ENCODE measurements at regions not wholly inside any gene's neighbourhood (a gene's known extent, or its start where the extent isn't known, plus 50 kb on each side); places are given as distances from the start of the nearest gene placed in this dataset.

GRCh38 chr7:25383402-25383801, 155.1 kb upstream of the NPVF start:
- DNase-seq (ENCODE audit: insufficient read length, low spot score), result no peak
- TF ChIP-seq CTCF (IDR thresholded peaks at IDR 0.05; ENCODE audit: insufficient read depth, missing control alignments), result no peak
- no peak for FAIRE-seq

GRCh38 chr7:25384788-25385505, 156.7 kb upstream of the NPVF start:
- TF ChIP-seq CTCF (IDR thresholded peaks at IDR 0.05; ENCODE audit: insufficient read depth, missing control alignments), result no peak

GRCh38 chr7:25385506-25386136, 157.3 kb upstream of the NPVF start:
- no peak for DNase-seq (ENCODE audit: insufficient read length, low spot score)
- no peak for TF ChIP-seq CTCF (IDR thresholded peaks at IDR 0.05; ENCODE audit: insufficient read depth, missing control alignments)
- FAIRE-seq, result no peak

More at GRCh38 chr7:25384788-25385505, 156.7 kb upstream of the NPVF start:
- FAIRE-seq (no peak), DNase-seq (ENCODE audit: insufficient read length, low spot score) (no peak)

GRCh38 chr7:25386311-25386744, 158.0 kb upstream of the NPVF start:
- DNase-seq (ENCODE audit: insufficient read length, low spot score) (no peak), FAIRE-seq (no peak)
- no peak for TF ChIP-seq CTCF (IDR thresholded peaks at IDR 0.05; ENCODE audit: insufficient read depth, missing control alignments)

GRCh38 chr7:25388681-25389080, 160.4 kb upstream of the NPVF start:
- DNase-seq (ENCODE audit: insufficient read length, low spot score) (no peak), FAIRE-seq (no peak)
- TF ChIP-seq CTCF (IDR thresholded peaks at IDR 0.05; ENCODE audit: insufficient read depth, missing control alignments), result no peak

- DNase-seq (ENCODE audit: insufficient read length, low spot score), result no peak
- peak; percentile 49 for TF ChIP-seq CTCF (IDR thresholded peaks at IDR 0.05; ENCODE audit: insufficient read depth, missing control alignments)
- FAIRE-seq, result no peak
These were observed 161.3 kb upstream of the NPVF start for GRCh38 chr7:25389489-25390106.

All from D721Med (cell line).